ENCODE measurements at regions not wholly inside any gene's neighbourhood (a gene's known extent, or its start where the extent isn't known, plus 50 kb on each side); places are given as distances from the start of the nearest gene placed in this dataset.

DNA sequence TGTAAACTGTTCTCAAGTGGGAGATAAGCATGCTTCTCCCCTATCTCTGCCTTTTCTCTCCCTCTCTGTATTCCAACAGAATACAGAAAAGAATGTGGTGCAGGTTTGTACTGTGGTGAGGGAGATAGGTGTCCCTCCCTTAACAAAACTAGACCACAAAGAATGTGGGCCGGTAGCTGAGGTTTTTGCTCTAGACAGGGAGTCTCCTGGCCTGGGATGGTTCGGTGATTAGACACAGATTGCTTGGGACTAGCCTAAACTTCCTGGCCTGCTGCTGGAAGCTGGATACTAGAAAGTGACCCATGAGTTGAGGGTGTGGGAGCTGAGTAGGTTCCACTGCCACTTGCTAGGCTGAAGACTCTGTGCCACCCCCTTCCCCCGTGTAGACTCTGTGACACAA is 143.0 kb downstream of the CXXC4 start (continued):
- no peak for TF ChIP-seq ZNF462 (CRISPR knock-in tag; IDR thresholded peaks at IDR 0.05)

DNA sequence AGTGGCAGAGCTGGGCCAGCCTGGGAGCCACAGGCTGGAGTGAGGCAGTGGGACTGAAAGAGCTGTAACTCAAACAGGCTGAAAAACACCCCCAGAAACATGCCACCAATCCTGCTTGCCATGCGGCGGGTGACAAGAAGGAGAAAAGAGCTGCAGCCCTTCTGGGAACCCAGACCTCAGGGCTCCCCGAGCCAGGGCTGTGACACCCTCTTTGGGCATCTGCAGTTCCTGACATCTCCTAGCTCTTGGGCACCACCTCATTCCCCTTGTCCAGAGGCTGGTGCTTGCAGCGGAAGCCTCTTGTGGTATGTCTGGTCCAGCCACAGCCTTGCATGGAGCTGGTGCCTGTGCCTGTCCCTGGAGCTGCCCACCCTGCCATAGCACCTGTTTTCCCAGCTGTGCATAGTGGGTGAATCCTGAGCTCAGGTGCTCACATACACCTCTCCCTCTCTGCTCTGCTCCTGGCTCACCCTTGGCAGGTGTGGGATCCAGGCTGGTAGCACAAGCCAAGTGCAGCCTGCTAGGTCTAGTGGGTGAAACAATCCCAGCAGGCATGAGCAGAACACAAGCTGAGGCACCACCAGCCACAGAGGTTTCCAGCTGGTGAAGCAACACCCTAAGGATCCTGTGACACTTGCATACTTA is 149.0 kb downstream of the CXXC4 start:
- H3K9me3 Mint-ChIP-seq = peaks cover 22% of the 10 kb centered on the region
- H3K9me2 ChIP-seq (ENCODE audit: insufficient read depth) = no peaks in the 10 kb centered on the region
- TF ChIP-seq REST (IDR thresholded peaks at IDR 0.05; ENCODE audit: unreplicated experiment) (no peak), CTCF (conservative IDR thresholded peaks at IDR 0.05; ENCODE audit: low read depth in 2 of 2) (no peak), POLR2AphosphoS5 (IDR thresholded peaks at IDR 0.05; ENCODE audit: low read depth) (no peak), STAT1 (IDR thresholded peaks at IDR 0.05; ENCODE audit: unreplicated experiment) (no peak), ZNF114 (CRISPR knock-in tag; IDR thresholded peaks at IDR 0.05) (no peak), JUNB (IDR thresholded peaks at IDR 0.05; ENCODE audit: unreplicated experiment) (no peak), CREB1 (CRISPR knock-in tag; IDR thresholded peaks at IDR 0.05; ENCODE audit: low read depth) (no peak), EZH2phosphoT487 (IDR thresholded peaks at IDR 0.05; ENCODE audit: unreplicated experiment) (no peak), EZH2 (IDR thresholded peaks at IDR 0.05; ENCODE audit: low read depth, unreplicated experiment) (no peak)

More for the DNA sequence above, 149.0 kb downstream of the CXXC4 start:
- no peaks in the 10 kb centered on the region for H3K27me3 Mint-ChIP-seq (ENCODE audit: insufficient read depth, low read depth, poor library complexity)
- no peak overlapping the region for H3K4me3 Mint-ChIP-seq
- Histone ChIP-seq H3K27me3 (ENCODE audit: insufficient read depth) (no peaks in the 10 kb centered on the region), H3K4me3 (no peak overlapping the region), H2AFZ (no peak overlapping the region), H3K79me2 (replicated peaks; ENCODE audit: insufficient read depth) (no peaks in the 10 kb centered on the region), H3K4me2 (no peak overlapping the region), H3F3A (replicated peaks; ENCODE audit: low read depth) (no peaks in the 10 kb centered on the region), H3K4me1 (ENCODE audit: insufficient read depth) (no peaks in the 10 kb centered on the region), H3K36me3 (ENCODE audit: insufficient read depth) (no peaks in the 10 kb centered on the region; the same call in 1 of the 2 replicates), H3K27ac (ENCODE audit: low read depth) (no peak overlapping the region), H4K20me1 (replicated peaks; ENCODE audit: insufficient read depth) (no peaks in the 10 kb centered on the region)
- peaks cover 9% of the 10 kb centered on the region for H3K36me3 Mint-ChIP-seq (ENCODE audit: low read depth)
- DNase-seq (ENCODE audit: low spot score) (no peak), ATAC-seq (no peak)
- no peaks in the 10 kb centered on the region; the same call in 2 of the 3 replicates for H3K4me1 Mint-ChIP-seq
- no peak overlapping the region for H3K27ac Mint-ChIP-seq

Measured in GM23338 (cell line).